ENCODE measurements at regions not wholly inside any gene's neighbourhood (a gene's known extent, or its start where the extent isn't known, plus 50 kb on each side); places are given as distances from the start of the nearest gene placed in this dataset.
"Not testable (repeated sequence)": the region's sequence is repeated elsewhere in the genome, so short reads cannot be mapped to it uniquely, and the experiment has no call there.

DNA sequence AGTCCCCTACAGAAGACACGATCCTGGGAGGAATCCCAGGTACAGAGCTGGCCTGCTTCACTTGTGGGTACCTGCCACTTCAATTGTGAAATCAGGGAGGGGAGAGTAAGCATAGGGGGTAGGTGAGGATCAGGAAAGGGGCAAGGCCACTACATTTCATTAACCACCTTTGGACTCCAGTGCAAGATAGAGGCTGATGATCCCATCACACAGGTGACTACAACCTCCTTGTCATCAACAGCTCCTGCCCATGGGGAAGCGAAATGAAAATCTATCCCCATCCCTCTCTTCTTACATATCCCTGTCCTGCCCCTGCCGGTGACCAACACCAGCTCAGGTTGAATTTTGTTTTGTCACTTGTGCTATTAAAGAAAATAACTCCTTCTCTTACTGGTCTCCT, 64.7 kb upstream of the VPREB1 start:
- DNase-seq (ENCODE audit: low read depth) = no peak
- TF ChIP-seq, protein P1, sequence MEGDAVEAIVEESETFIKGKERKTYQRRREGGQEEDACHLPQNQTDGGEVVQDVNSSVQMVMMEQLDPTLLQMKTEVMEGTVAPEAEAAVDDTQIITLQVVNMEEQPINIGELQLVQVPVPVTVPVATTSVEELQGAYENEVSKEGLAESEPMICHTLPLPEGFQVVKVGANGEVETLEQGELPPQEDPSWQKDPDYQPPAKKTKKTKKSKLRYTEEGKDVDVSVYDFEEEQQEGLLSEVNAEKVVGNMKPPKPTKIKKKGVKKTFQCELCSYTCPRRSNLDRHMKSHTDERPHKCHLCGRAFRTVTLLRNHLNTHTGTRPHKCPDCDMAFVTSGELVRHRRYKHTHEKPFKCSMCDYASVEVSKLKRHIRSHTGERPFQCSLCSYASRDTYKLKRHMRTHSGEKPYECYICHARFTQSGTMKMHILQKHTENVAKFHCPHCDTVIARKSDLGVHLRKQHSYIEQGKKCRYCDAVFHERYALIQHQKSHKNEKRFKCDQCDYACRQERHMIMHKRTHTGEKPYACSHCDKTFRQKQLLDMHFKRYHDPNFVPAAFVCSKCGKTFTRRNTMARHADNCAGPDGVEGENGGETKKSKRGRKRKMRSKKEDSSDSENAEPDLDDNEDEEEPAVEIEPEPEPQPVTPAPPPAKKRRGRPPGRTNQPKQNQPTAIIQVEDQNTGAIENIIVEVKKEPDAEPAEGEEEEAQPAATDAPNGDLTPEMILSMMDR (IDR thresholded peaks at IDR 0.05; ENCODE audit: insufficient read depth, low read length, poor library complexity, severe bottlenecking) = no peak
- no peaks in the 10 kb centered on the region for H3K27me3 ChIP-seq (ENCODE audit: control insufficient read depth, insufficient read depth, low read length)

GRCh38 chr22:22178992-22179391, 65.6 kb upstream of the VPREB1 start:
- DNase-seq (ENCODE audit: low read depth) = no peak
- Histone ChIP-seq H3K4me3 (ENCODE audit: low read depth, low read length) (no peak overlapping the region), H3K27me3 (ENCODE audit: control insufficient read depth, insufficient read depth, low read length) (no peaks in the 10 kb centered on the region), H3K36me3 (ENCODE audit: control insufficient read depth, insufficient read depth, low read length) (no peaks in the 10 kb centered on the region)
- TF ChIP-seq, protein P1 (IDR thresholded peaks at IDR 0.05; ENCODE audit: insufficient read depth, low read length, poor library complexity, severe bottlenecking) = no peak

More for the DNA sequence above, 64.7 kb upstream of the VPREB1 start:
- Histone ChIP-seq H3K36me3 (ENCODE audit: control insufficient read depth, insufficient read depth, low read length) (no peaks in the 10 kb centered on the region), H3K4me3 (ENCODE audit: low read depth, low read length) (no peak overlapping the region)

- no peak for DNase-seq (ENCODE audit: low read depth)
- Histone ChIP-seq H3K4me3 (ENCODE audit: low read depth, low read length) (no peak overlapping the region), H3K27me3 (ENCODE audit: control insufficient read depth, insufficient read depth, low read length) (no peaks in the 10 kb centered on the region), H3K36me3 (ENCODE audit: control insufficient read depth, insufficient read depth, low read length) (no peaks in the 10 kb centered on the region)
- TF ChIP-seq, protein P1 (IDR thresholded peaks at IDR 0.05; ENCODE audit: insufficient read depth, low read length, poor library complexity, severe bottlenecking) = no peak
Measured at GRCh38 chr22:22178355-22178965, 66.1 kb upstream of the VPREB1 start.

DNA sequence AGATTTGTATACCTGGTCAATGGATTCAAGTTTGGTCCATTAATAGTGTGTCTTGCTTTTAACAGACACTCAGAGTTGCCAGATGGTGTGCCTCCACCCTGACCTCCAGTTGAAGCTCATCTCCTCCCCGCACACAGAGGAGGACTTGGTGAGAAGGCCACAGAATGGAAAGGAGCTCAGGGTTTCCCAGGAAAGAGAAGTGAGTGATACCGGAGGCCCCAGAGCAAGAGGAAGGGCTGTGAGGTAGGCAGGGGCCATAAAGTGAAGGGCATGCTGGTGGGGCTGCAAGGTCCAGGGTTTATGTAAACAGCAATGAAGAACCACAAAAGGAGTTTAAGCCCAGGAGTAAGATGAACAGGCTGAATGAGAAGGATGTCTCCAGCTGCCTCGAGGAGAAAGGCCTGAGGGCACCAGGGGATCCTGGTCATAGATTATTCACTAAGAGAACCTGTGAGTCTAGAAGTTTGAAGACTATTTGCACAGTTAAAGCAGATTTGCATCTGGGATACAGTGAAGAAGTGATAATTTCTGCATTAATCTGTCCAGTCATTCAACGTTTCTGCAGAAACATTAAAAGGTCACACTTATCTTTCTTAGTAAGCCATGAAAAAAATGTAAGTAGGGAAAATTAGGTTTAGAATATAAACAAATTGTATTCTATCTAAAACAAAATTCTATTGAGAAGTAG, 67.5 kb upstream of the VPREB1 start:
- no peak overlapping the region for H3K4me3 ChIP-seq (ENCODE audit: low read depth, low read length)
- no peaks in the 10 kb centered on the region for H3K36me3 ChIP-seq (ENCODE audit: control insufficient read depth, insufficient read depth, low read length)
- DNase-seq (ENCODE audit: low read depth) = no peak
- no peaks in the 10 kb centered on the region for H3K27me3 ChIP-seq (ENCODE audit: control insufficient read depth, insufficient read depth, low read length)
- TF ChIP-seq, protein P1 (IDR thresholded peaks at IDR 0.05; ENCODE audit: insufficient read depth, low read length, poor library complexity, severe bottlenecking) = no peak

DNA sequence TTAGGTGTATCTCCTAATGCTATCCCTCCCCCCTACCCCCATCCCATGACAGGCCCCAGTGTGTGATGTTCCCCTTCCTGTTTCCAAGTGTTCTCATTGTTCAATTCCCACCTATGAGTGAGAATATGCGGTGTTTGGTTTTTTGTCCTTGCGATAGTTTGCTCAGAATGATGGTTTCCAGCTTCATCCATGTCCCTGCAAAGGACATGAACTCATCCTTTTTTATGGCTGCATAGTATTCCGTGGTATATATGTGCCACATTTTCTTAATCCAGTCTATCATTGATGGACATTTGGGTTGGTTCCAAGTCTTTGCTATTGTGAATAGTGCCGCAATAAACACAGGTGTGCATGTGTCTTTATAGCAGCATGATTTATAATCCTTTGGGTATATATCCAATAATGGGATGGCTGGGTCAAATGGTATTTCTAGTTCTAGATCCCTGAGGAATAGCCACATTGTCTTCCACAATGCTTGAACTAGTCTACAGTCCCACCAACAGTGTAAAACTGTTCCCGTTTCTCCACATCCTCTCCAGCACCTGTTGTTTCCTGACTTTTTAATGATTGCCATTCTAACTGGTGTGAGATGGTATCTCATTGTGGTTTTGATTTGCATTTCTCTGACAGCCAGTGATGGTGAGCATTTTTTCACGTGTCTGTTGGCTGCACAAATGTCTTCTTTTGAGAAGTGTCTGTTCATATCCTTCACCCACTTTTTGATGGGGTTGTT, 71.5 kb upstream of the VPREB1 start:
- H3K27me3 ChIP-seq (ENCODE audit: control insufficient read depth, insufficient read depth, low read length); H3K4me3 ChIP-seq (ENCODE audit: low read depth, low read length); H3K36me3 ChIP-seq (ENCODE audit: control insufficient read depth, insufficient read depth, low read length); DNase-seq (ENCODE audit: low read depth): not testable (repeated sequence)

- TF ChIP-seq, protein P1 (IDR thresholded peaks at IDR 0.05; ENCODE audit: insufficient read depth, low read length, poor library complexity, severe bottlenecking) = peak; percentile 63
- Histone ChIP-seq H3K36me3 (ENCODE audit: control insufficient read depth, insufficient read depth, low read length) (no peaks in the 10 kb centered on the region), H3K4me3 (ENCODE audit: low read depth, low read length) (no peak overlapping the region), H3K27me3 (ENCODE audit: control insufficient read depth, insufficient read depth, low read length) (peaks cover 6% of the 10 kb centered on the region)
- DNase-seq (ENCODE audit: low read depth) = no peak
Measured at GRCh38 chr22:22171357-22172218, 73.0 kb upstream of the VPREB1 start.

Data from kidney epithelial cell (primary cell).